Kidney epithelial cell (primary cell): ENCODE measurements at regions not wholly inside any gene's neighbourhood (a gene's known extent, or its start where the extent isn't known, plus 50 kb on each side); places are given as distances from the start of the nearest gene placed in this dataset.

ENCODE experiments used
- DNase-seq: peaks from one replicate; pipeline ENCODE4 v3.0.0-alpha.2; 2010; ENCODE audit warnings: low read depth
- H3K27me3 ChIP-seq: 2 replicates; pipeline ENCODE4 v1.6.0; 2011; ENCODE audit warnings: low read length; ENCODE audit not compliant: control insufficient read depth, insufficient read depth
- H3K36me3 ChIP-seq: 2 replicates; pipeline ENCODE4 v1.5.1; 2011; ENCODE audit warnings: low read length; ENCODE audit not compliant: control insufficient read depth, insufficient read depth
- H3K4me3 ChIP-seq: 2 replicates; pipeline ENCODE4 v1.5.1; 2011; ENCODE audit warnings: low read depth, mild to moderate bottlenecking, control low read depth, low read length
- CTCF ChIP-seq: IDR thresholded peaks from 2 replicates; pipeline ENCODE4 v1.5.1; 2011; ENCODE audit warnings: mild to moderate bottlenecking, moderate library complexity, low read length, control low read depth, inconsistent platforms; ENCODE audit not compliant: insufficient read depth, poor library complexity, severe bottlenecking

GRCh38 chr12:28766398-28766797, 382.7 kb upstream of the FAR2 start:
- H3K4me3 ChIP-seq: no peak overlapping the region
- TF ChIP-seq CTCF: no peak
- H3K27me3 ChIP-seq: no peaks in the 10 kb centered on the region
- no peak for DNase-seq
- H3K36me3 ChIP-seq: no peaks in the 10 kb centered on the region

DNA sequence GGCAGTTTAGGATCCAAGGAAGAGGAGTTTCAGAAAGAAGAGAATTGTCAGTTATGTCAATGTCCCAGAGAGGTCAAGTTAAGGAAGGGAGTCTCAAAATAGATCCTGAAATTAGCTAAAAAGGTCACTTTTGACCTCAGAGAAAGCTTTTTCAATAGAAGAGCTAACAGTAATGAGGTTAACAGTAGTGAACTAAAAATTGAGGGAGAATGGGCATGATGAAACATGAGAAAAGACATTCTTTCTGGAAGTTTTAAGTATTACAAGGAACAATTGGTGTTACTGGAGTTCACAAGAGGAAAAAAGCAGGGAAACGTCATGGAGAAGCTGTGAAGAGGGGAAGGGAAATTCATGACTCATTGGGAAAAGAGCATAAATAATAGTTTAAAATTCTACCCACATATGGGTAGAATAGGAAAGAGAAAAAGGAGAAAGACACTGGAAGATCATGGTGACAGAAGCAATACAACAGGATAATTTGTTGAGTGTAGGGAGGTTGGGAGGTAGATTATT, 381.2 kb upstream of the FAR2 start:
- H3K27me3 ChIP-seq: no peaks in the 10 kb centered on the region
- no peaks in the 10 kb centered on the region for H3K36me3 ChIP-seq
- TF ChIP-seq CTCF: no peak
- DNase-seq: no peak
- no peak overlapping the region for H3K4me3 ChIP-seq

DNA sequence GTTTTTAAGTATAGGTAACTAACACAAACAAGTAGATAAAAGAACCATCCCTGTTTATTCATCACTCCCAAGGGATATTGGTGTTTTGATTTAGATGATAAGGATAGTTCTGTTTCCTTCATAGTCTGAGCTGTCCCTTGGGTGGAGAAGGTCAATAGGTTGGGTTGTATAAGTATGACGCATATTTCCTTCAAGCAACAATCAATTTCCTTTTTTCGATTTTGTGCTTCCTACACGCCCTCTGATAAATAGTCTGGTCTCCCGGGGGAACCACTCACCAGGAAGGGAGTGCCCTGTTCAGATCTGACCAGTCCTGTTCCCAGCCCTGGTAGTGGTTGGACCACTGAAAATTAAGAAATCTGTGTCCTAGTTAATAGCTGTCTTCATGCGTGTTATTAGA, 378.8 kb upstream of the FAR2 start:
- Histone ChIP-seq H3K4me3 (no peak overlapping the region), H3K27me3 (no peaks in the 10 kb centered on the region), H3K36me3 (no peaks in the 10 kb centered on the region)
- DNase-seq: no peak
- no peak for TF ChIP-seq CTCF

- DNase-seq: no peak
- Histone ChIP-seq H3K27me3 (no peaks in the 10 kb centered on the region), H3K36me3 (no peaks in the 10 kb centered on the region), H3K4me3 (no peak overlapping the region)
- TF ChIP-seq CTCF: no peak
Measured at GRCh38 chr12:28771968-28772367, 377.1 kb upstream of the FAR2 start.

DNA sequence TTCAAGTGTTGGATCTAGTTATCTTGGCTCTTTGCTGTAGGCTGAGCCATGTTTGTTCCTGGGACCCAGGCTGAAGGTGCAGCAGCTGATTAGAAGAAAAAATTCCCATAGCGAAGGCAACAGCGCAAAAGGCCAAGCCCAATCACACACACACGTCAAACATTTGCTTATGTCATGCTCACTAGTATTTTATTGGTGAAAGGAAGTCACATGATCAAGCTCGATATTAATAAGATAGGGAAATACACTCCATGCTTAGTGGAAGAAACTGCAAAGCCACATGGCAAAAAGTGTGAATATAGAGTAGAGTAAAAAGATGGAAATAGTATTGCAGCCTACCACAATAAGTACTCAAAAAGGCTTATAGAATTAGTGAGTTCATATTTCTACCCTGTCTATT, 373.5 kb upstream of the FAR2 start:
- DNase-seq: no peak
- TF ChIP-seq CTCF: no peak
- Histone ChIP-seq H3K4me3 (no peak overlapping the region), H3K36me3 (no peaks in the 10 kb centered on the region), H3K27me3 (no peaks in the 10 kb centered on the region)

GRCh38 chr12:28776220-28776619, 372.9 kb upstream of the FAR2 start:
- Histone ChIP-seq H3K36me3 (no peaks in the 10 kb centered on the region), H3K27me3 (no peaks in the 10 kb centered on the region), H3K4me3 (no peak overlapping the region)
- DNase-seq: no peak
- no peak for TF ChIP-seq CTCF
